ENCODE measurements at regions not wholly inside any gene's neighbourhood (a gene's known extent, or its start where the extent isn't known, plus 50 kb on each side); places are given as distances from the start of the nearest gene placed in this dataset.

GRCh38 chrX:53794181-53794580 lies 107.7 kb upstream of the HUWE1 start:
- Histone ChIP-seq H3K79me2 (ENCODE audit: control insufficient read depth in 1 of 2, insufficient read depth in 2 of 2, low read length in 2 of 2) (no peaks in the 10 kb centered on the region), H3K9me3 (ENCODE audit: insufficient read depth in 2 of 2, low read depth in 1 of 2, low read length in 1 of 2) (no peaks in the 10 kb centered on the region), H4K91ac (replicated peaks; ENCODE audit: insufficient read length, low read length) (no peak overlapping the region)

More at GRCh38 chrX:53794181-53794580, 107.7 kb upstream of the HUWE1 start:
- H3K79me1 ChIP-seq (ENCODE audit: low read depth, low read length): no peaks in the 10 kb centered on the region
- H3K4me2 ChIP-seq (ENCODE audit: insufficient read depth in 1 of 2, low read depth in 2 of 2, low read length in 2 of 2): no peak overlapping the region
- no peaks in the 10 kb centered on the region for H3K23me2 ChIP-seq (ENCODE audit: low read depth, low read length)
- H4K8ac ChIP-seq (ENCODE audit: extremely low read depth, insufficient read depth, low read length): no peak overlapping the region
- no peak overlapping the region for H4K5ac ChIP-seq (ENCODE audit: insufficient read length, low read depth, low read length)
- H3K36me3 ChIP-seq (ENCODE audit: control insufficient read depth in 2 of 4, insufficient read depth in 4 of 4, low read length in 3 of 4): no peaks in the 10 kb centered on the region
- no peak overlapping the region for H2BK12ac ChIP-seq (ENCODE audit: low read depth, low read length)
- no peaks in the 10 kb centered on the region; a peak in 1 of 7 replicates for H3K4me1 ChIP-seq (replicated peaks in 1 of 4; ENCODE audit: control insufficient read depth in 3 of 4, insufficient read depth in 4 of 4, low read length in 3 of 4)
- ChIA-PET POLR2A (ENCODE audit: partially characterized antibody) (no interaction called here), CTCF (ENCODE audit: partially characterized antibody) (no interaction called here)
- no peaks in the 10 kb centered on the region for H4K20me1 ChIP-seq (replicated peaks in 1 of 2; ENCODE audit: control insufficient read depth in 1 of 2, insufficient read depth in 2 of 2, low read length in 2 of 2)
- H3K56ac ChIP-seq (replicated peaks; ENCODE audit: insufficient read length, low read depth, low read length): no peak overlapping the region
- no peak overlapping the region for H3K27ac ChIP-seq (ENCODE audit: low read depth, low read length)
- H3K14ac ChIP-seq (ENCODE audit: insufficient read length): no peak overlapping the region
- no peak overlapping the region for H3K9ac ChIP-seq (replicated peaks in 1 of 4; ENCODE audit: extremely low read depth in 1 of 4, low read depth in 3 of 4, low read length in 3 of 4)
- no peak overlapping the region for H2AK5ac ChIP-seq (ENCODE audit: low read depth, low read length)
- no peak for DNase-seq (ENCODE audit: low read depth in 1 of 2, low spot score in 2 of 2)
- no peak overlapping the region for H3K23ac ChIP-seq (ENCODE audit: insufficient read length)
- H2AFZ ChIP-seq (ENCODE audit: low read length): no peak overlapping the region
- H3K18ac ChIP-seq (ENCODE audit: extremely low read depth, low read length): no peak overlapping the region
- WGBS, 2 experiments (ENCODE audit: extremely low coverage in 1 of 2, insufficient coverage in 1 of 2, insufficient read length in 1 of 2, insufficient replicate concordance in 2 of 2, low coverage in 1 of 2, low lambda C conversion rate in 2 of 2, missing lambda C conversion rate in 1 of 2): 100% methylated on average over 1 of the region's 2 CpGs; no CpG with 5 or more reads in 1 of the 2 experiments
- no peak overlapping the region for H2BK15ac ChIP-seq (ENCODE audit: low read length)
- no peak overlapping the region for H2BK5ac ChIP-seq (ENCODE audit: low read depth, low read length)
- H3K4ac ChIP-seq (replicated peaks; ENCODE audit: insufficient read length, low read depth, low read length): no peak overlapping the region
- H3K27me3 ChIP-seq (replicated peaks in 1 of 4; ENCODE audit: control insufficient read depth in 3 of 4, extremely low read depth in 1 of 4, insufficient read depth in 3 of 4, low read length in 3 of 4): no peaks in the 10 kb centered on the region
- H2BK20ac ChIP-seq (ENCODE audit: low read length): no peak overlapping the region
- no peak overlapping the region for H3K4me3 ChIP-seq (ENCODE audit: extremely low read depth in 1 of 4, insufficient read depth in 2 of 4, low read depth in 3 of 4, low read length in 4 of 4)
- H2BK120ac ChIP-seq (replicated peaks; ENCODE audit: low read depth, low read length): no peak overlapping the region
- TF ChIP-seq MAFK (IDR thresholded peaks at IDR 0.05; ENCODE audit: low read depth, low read length) (no peak), RFX5 (IDR thresholded peaks at IDR 0.05; ENCODE audit: borderline replicate concordance, low read depth, low read length) (peak; percentile 66; the same call in 1 of the 2 replicates)
- no peak for FAIRE-seq

Data from H1 (cell line).